HuH-7.5 (cell line): ENCODE measurements at regions not wholly inside any gene's neighbourhood (a gene's known extent, or its start where the extent isn't known, plus 50 kb on each side); places are given as distances from the start of the nearest gene placed in this dataset.
"Not testable (repeated sequence)": the region's sequence is repeated elsewhere in the genome, so short reads cannot be mapped to it uniquely, and the experiment has no call there.

Experiments
- DNase-seq: peaks from one replicate; pipeline ENCODE4 v3.0.0; 2011; ENCODE audit warnings: low spot score

DNA sequence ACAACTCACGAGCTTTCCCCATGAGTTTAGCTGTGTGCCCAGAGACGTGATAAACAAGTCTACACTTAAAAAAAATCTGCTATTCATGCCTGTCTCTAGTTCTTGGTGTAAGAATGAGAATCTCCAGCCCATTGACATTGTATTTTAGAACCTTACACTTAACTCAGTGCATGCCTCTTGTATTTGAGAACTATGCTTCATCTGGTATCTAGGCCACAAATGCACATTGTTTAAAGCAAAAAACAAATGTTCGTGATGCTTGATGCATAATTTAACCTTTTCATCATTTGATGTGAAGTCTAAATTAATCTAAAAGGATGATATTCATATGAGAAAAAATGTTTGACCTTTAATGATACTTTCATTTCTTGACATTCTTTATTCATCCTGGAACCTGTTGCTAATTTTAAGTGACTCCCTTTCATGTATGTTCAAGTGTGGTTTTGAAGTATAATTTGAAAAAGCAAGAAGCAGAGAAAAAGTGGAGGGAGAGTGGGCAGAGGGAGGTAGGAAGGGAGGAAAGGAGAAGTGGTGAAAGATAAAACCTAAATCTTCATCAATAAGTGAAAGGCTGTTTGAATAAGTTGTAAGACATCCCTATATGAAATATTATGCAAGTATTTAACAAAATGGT lies 116.9 kb downstream of the PFDN4 start:
- no peak for DNase-seq

DNA sequence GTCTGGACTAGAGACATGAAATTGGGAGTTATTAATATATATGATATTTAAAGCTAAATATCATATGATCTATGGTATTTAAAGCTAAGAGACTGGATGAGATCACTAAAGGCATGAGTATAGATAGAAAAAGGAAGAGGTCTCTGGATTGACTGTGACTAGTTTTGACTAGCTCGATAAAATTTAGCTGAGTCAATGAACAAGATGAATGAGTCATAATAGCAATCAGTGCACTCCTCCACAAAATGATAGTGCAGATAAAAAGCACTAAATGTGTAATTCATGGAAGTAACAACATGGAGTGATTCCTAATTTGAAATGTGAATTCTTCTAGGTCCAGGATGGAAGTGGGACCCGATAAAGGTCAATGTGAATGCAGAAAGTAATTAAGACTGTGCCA lies 127.4 kb downstream of the PFDN4 start:
- DNase-seq = no peak

DNA sequence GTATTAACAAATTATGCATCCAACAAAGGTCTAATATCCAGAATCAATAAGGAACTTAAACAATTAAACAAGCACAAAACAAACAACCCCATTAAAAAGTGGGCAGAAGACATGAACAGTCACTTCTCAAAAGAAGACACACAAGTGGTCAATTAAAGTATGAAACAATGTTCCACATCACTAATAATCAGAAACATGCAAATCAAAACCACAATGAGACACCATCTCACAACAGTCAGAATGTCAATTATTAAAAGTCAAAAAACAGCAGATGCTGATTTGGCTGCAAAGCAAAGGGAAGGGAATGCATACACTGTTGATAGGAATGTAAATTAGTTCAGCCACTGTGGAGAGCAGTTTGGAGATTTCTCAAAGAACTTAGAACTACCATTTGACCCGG lies 129.3 kb downstream of the PFDN4 start:
- no peak for DNase-seq

DNA sequence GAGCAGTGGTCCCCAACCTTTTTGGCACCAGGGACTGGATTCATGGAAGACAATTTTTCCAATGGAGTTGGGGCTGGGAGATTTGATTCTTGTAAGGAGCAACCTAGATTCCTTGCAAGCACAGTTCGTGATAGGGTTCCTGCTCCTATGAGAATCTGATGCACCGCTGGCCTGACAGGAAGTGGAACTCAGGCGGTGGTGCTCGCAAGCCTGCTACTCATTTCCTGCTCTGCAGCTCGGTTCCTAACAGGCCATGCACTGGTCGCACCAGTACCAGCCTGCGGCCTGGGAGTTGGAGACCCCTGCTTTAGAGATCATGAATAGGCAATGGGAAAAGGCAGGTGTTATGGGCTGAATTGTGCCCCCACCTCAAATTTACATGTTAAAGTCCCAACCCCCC lies 131.2 kb downstream of the PFDN4 start:
- DNase-seq = no peak

DNA sequence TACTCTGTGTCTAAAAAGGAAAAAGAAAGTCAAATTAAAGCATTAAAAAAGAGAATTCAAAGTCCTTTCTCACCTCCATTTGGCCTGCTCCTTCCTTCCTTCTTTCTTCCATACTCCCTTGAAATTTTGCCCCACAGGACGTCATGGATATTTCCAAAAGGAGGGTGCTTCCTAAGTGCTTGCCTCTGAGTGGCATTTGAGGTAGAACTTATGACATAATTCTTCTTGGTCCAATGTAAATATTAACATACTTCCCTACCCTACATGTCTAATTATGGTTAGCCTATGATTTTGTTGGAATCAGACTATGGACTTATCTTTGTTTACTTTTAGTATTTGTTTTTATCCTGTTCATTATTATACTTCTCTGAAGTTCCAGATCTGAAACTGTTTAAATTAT lies 132.3 kb downstream of the PFDN4 start:
- DNase-seq = no peak

DNA sequence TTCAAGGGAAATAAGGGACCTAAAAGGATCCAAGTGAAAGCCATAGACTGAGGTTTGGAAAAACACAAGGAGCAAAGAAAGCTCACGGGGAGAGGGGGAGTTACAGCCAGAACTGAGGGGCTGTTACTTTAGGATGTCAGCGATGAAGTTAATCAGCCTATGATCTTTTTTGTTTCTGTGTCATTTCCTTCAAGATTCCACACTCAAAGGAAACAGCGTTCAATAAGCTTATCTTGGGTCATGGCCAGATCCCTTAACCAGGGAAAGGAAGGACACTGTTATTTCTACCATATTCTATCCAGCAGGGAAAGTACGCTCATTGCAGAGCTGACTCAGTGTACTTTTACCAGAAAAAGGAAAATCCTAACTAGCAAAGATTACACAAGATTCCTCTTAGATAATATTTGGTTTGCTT lies 132.8 kb downstream of the PFDN4 start:
- no peak for DNase-seq

DNA sequence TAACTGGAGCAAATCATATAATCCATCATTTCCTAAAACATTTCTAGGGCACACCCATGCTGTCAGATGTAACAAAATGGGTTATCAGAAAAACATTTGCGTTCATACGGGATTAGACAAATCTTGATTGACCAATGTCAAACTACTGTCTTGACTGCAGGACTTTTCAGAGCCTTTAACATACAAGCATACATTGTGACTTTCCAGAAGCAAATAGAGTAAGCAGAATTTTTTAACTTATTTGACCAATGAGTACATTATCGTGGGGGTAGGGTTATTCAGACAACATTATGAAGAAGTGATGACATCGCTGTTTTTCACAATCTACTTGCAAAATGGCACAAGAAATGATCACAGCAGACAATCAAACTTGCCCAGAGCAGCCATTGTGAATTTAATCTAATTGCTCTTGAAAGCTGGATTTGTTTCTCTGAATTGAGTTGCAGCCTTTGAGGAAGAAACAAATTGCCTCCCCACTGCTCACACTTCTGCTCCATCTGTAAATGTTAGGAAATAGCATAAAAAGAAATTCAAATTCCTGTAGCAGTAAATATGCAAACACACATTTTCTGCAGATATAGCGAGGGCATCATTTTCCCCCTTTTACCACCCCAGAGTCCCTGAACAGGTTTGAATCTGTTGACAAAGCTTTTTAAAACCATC lies 133.0 kb upstream of the DOK5 start:
- DNase-seq = no peak

DNA sequence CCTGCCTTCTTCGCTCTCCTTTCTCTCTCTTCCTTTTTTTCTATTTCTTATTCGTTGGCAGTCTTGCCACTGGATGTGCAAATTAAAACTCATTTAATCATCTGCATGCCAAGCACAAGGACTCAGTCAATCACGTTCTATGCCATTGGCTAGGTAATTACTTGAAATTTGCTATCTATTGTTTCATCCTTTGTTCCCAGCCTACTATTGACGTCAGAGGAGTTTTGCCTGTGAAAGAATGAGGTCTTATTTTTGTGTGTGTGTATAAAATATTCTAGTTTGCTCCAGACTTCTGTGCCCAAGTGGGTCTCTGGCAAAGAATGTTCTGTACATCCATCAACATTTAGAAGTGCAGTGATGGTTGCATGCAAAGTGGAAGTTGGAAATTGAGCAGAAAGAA lies 132.3 kb upstream of the DOK5 start:
- DNase-seq = no peak

DNA sequence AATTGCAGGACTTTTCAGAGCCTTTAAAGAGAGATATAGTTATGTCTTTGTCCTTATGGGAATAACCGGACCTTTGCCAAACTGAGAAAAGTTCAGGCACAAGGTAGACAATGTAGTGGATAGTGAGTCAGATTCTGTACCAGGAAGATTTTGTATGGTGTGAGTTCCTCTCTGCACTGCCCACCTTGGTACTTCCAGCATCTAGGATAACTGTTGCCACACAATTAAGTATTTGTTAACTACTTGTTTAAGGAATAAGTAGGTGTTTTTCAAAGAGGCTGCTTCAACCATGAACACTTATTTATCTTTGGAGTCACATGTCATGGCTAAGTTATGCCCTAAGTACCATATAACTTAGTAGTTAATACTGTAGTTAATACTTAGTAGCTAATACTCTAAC lies 131.8 kb upstream of the DOK5 start:
- no peak for DNase-seq

DNA sequence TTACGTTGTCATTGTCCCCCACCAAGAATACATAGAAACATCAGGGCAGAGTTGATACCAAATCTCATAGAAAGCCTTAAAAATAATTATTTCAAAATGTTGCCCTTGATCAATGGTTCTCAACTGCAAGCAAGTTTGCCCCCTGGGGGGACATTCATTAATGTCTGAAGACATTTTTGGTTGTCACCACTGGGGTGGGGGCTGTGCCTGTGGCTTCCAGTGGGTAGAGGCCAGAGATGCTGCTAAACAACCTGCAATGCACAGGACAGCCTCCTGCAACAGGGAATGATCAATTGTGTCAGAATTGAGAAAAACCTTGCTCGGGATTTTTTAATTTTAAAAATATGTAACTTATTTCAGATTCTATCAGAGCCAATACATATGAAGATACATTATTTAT lies 130.6 kb upstream of the DOK5 start:
- DNase-seq = no peak

DNA sequence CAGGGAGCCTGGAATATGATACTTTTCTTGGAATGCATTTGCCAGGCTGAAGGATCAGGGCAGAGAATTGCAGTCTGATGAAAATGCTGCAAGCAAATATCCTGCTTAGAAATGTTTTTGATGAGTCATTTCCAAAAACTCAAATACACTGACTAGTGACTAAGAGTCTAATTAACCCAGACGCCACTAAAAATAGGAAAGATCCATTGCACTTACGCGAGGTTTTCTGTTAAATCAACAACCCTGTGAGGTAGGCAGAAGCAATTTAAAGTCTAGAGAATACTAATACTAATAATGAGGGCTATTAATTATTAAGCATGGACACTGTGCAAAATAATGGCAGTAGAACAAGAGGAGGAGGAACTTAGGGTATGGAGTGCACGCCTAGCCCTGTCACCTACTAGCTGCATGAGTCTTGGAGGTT lies 130.1 kb upstream of the DOK5 start:
- DNase-seq = no peak

DNA sequence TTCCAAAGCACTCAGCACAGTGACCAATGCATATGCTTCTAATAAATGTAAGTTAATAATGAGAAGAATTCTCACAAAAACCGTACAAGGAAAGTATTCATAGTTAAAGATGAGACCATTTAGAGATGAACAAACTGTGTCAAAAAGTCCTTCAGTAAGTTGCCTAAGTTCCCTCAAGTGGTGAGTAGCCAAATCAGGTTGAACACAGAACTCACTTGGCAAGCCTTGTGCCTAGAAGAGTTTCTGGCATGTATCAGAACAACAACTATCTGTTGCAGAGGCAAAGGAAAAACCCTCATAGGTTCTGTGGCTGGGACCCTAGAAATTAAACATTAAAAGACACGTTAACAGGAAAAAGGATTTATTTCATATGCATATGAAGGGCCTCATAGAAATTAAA lies 129.6 kb upstream of the DOK5 start:
- DNase-seq = no peak

DNA sequence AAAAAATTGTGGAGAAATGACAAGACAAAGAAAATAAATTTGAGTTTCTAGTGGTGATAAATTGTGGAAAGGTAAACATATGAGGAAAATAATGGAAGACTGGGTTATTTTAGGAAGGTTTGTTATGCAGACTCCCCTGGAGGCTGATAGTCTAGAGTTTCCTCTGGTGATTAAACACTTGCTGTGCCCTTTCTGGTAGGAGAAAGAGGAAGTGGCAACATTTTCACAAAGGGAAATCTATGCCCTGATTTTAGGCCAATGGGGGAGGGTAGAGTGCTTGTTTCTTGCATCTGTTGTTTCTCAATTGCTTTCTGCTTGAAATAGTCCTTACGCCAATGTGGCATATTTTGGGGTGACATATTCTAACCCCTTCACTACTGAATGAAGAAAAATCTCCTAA lies 129.1 kb upstream of the DOK5 start:
- DNase-seq = no peak

DNA sequence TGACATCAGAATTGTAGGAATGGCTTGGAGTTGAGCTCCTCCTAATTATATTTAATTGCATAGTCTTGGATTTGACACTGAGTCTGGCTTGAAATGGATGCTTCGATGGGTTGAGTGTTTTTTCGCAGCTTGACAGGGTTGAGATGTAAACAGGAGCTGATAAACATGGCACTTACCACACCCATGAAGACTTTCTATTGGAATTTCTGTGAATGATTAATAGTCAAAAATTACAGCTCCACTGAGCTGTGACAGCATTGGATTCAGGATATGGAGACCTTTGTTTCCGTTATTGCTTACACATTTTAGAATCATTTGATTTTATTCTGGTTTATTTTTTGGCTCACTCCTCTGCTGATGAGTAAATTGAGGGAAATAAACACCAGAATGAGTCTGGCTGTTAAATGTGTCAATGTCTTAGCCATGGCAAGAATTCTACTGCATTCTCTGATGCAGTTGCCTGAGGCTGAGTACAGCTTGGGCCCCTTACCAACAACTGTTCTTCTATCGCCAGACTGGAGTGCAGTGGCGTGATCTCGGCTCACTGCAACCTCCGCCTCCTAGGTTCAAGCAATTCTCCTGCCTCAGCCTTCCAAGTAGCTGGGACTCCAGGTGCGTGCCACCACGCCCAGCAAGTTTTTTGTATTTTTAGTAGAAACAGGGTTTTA lies 128.1 kb upstream of the DOK5 start:
- DNase-seq = no peak

DNA sequence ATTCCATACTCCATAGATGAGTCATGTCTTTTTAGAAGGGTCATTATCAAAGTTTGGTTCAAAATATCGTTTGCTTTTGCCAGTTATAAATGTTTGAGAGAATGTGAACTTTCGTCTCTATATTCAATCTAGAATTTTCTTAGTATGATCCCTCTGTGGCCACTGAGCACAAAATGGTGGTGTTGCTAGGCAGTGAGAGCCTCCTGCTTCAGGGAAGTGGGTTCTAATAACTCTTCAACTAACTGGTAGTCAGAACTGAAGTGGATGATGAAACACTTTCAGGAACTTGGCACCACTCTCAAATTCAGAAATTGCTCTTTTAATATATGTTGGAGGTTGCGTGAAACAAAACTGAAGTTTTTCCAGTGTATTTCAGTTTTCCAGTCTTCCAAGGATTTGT lies 125.0 kb upstream of the DOK5 start:
- DNase-seq = no peak

DNA sequence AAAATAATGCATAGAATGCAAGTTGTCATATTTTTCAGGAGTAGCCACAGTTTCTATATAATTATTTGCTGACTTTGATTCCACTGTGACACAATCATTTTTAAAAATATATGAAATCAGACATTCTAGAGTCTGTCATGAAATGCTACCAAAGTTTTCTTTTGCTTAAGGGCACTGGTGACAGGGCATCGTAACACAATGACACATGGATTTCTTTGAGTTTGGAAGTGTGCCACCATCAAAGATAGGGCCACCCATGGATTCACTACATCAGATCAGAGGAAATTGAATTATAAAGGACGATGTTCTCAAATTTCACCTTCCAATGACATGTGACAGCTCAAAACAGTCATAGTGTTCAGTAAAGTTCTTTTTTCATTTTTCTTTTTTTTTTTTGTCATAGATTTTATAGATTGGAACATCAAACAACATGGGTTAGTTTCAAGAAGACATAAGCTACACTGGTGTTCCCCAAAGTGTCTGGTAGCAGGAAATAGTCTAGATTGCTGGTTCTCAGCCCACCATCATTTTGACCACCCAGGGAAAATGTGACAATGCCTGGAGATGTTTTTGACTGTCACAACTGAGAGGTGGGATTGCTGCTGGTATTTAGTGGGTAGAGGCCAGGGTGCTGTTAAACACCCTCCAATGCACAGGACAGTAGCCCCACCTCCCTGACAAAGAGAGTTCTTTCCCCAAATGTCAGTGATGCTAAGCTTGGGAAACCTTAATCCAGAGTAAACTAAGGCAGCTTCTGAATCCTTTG lies 123.8 kb upstream of the DOK5 start:
- no peak for DNase-seq

DNA sequence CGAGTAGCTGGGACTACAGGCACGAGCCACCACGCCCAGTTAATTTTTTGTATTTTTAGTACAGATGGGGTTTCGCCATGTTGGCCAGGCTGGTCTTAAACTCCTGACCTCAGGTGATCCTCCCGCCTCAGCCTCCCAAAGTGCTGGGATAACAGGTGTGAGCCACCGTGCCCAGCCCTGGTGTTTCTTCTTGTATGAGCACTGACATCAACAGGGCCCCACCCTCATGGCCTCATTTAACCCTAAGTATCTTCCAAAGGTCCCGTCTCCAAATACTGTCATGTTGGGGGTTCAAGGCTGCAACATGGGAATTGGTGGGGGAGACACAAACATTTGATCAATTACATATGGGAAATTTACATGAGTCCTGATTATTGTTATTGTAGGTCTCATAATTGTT lies 122.9 kb upstream of the DOK5 start:
- DNase-seq = not testable (repeated sequence)

DNA sequence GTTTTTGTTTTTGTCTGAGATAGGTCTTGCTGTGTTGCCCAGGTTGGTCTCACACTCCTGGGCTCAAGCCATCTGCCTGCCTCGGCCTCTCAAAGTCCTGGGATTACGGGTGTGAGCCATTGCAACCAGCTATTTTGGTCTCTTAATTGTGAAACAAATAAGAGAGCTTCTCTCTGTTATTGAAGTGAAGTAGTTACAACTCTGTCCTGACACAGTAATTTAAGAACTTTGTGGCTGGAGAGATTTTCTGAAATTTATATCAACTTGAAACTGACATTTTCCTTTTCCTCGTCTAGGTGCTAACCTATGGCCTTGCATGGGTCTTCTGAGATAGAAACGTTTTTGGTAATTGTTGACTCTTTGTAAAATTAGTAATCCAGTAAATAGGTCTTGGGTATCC lies 122.1 kb upstream of the DOK5 start:
- DNase-seq = no peak

DNA sequence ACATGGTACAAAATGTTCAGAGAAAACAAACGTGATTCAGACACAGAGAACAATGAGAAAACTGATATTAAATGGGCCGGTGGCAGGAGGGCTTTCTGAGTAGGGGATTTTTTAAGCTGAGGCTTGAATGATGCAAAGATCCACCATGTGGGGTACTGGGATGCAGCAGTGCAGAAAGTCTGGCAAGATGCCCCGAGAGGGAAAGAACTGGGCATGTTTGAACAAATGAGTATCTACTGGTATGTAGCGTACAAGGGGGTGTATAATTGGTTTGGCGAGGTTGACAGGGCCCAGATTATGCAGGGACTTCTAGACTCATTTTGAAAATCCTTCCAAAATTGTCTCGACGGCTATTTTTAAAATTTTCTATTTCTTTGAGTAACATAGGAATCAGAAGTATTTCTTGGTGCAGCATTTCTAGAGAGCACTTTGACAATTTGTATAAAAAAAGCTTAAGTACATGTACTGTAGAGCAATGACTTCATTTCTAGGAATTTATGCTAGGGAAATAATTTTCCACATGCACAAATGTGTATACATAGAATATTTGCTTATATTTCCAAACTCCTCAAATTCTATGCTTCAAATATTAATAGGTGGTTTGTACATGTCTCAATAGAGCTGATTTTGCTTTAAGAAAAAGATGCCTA lies 119.6 kb upstream of the DOK5 start:
- DNase-seq = no peak

DNA sequence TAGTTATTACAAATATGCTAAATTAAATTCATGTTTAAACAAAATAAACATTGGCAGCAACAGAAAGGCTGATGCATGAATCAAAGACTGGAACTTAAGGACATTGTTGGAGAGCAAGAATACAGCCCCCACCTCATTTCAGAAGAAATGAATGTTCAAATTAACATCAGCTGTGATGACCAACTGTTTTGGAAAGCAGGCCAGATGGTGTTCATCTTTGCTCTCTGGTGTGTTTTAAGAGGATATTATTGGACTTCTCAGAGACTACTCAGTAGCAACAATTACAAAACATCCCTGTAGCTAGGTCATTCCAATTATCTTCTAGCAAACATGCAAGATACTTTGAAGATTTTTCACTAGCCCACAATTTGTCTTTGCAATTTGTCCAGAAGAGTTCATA lies 118.6 kb upstream of the DOK5 start:
- DNase-seq = no peak

DNA sequence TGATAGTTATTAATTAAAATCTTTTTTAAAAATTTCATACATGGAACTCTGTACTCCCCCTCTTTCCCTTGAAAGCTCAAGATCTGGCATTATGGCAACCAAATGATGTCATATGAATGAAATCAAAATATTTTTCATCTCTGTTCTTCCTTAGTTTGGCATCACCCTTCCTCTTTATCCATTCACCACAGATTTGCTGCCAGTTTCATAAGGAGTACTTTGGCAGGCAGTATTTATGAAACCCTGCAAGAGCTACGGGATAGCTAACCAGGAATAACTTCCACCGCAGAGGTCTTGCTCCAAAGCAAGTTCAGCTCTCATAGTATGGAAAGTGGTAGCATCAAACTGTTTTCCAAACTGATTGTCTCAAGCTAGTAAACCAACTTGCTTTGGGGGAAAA lies 113.9 kb upstream of the DOK5 start:
- DNase-seq = no peak

DNA sequence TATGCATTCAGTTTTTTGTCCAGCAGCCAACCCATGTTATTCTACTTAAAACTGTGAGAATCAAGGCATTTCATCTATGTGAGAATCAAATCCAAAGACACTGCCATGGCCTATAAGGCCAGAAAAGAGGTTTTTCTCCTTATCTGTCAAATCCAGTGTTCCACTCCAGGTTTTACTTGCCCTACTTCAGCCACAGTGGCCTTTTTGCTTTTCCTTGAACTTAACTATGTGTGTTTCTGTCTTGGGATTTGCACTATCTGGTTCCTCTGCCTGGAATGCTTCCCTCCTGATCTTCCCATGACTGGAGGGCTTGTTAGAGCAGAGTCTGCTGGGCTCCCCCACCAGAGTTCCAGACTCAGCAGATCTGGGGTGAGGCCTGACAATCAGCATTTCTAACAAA lies 113.1 kb upstream of the DOK5 start:
- no peak for DNase-seq

DNA sequence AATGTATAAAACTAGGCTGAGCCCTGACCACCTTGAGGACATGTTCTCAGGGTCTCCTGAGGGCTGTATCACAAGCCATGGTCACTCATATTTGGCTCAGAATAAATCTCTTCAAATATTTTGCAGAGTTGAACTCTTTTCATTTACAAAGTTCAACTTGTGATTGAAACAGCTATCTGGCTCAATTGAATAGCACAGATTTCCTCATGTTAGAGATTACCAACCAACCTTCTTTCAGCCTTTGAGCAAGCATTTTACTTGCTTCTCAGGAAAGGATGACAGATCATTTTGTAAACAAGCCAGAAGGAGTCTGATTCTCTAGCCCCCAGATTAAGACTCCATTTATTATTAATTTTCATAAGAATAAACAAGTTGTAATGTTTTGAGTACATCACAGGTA lies 111.0 kb upstream of the DOK5 start:
- no peak for DNase-seq
